ENCODE measurements at regions not wholly inside any gene's neighbourhood (a gene's known extent, or its start where the extent isn't known, plus 50 kb on each side); places are given as distances from the start of the nearest gene placed in this dataset.

- TF ChIP-seq CTCF (IDR thresholded peaks at IDR 0.05 in 2 of 3, conservative IDR thresholded peaks at IDR 0.05 in 1 of 3; ENCODE audit: control insufficient read depth in 2 of 3, extremely low read depth in 1 of 3, insufficient read depth in 1 of 3, low read depth in 3 of 3, low read length in 3 of 3) (no peak), TAF1 (IDR thresholded peaks at IDR 0.05; ENCODE audit: borderline replicate concordance, low read depth, low read length) (no peak), CBX3 (IDR thresholded peaks at IDR 0.05; ENCODE audit: borderline replicate concordance, low read depth) (no peak), POLR2A (IDR thresholded peaks at IDR 0.05; ENCODE audit: low read depth, low read length) (no peak), RCOR1 (conservative IDR thresholded peaks at IDR 0.05; ENCODE audit: low read depth, low read length) (peak; percentile 79; the same call in 1 of the 2 replicates), NFYA (IDR thresholded peaks at IDR 0.05; ENCODE audit: borderline replicate concordance, low read depth, low read length) (no peak), ZBTB40 (IDR thresholded peaks at IDR 0.05; ENCODE audit: borderline replicate concordance) (no peak), STAT1 (conservative IDR thresholded peaks at IDR 0.05) (no peak)
Observed at GRCh38 chr12:25320123-25321006, 69.6 kb upstream of the KRAS start.
